Lower leg skin (tissue), 4 donors: ENCODE measurements at regions not wholly inside any gene's neighbourhood (a gene's known extent, or its start where the extent isn't known, plus 50 kb on each side); places are given as distances from the start of the nearest gene placed in this dataset.

ENCODE experiments used
- DNase-seq, 2 donors: peaks; one replicate each; pipeline ENCODE4 v3.0.0-alpha.2; 2019; ENCODE audit warnings: low spot score in 2 of 2
- H3K4me3 ChIP-seq: fragments of 200-600 bp; sonication (generic); 2 replicates; pipeline ENCODE4 v1.5.1; 2017; ENCODE audit warnings: mild to moderate bottlenecking, low read depth; ENCODE audit not compliant: poor library complexity, severe bottlenecking
- POLR2A ChIP-seq, 2 donors: fragments of 450-650 bp; IDR thresholded peaks; one replicate each; pipeline ENCODE4 v1.6.1; 2016 to 2017; ENCODE audit warnings: antibody characterized with exemption in 2 of 2, mild to moderate bottlenecking in 1 of 2, moderate library complexity in 1 of 2
- WGBS, 2 donors: methylation state at CpG; one replicate each; pipeline ENCODE4 v1.1.5; 2018; 5-methylcytosine and 5-hydroxymethylcytosine counted together
- intact Hi-C: fragments of 100-400 bp; cut with DNase I; formaldehyde crosslinking; loops from one replicate; pipeline ENCODE4 v1.15.0; 2023; ENCODE audit warnings: low total_unique reads
- TF ChIP-seq, protein P1 (sequence below), 3 donors: fragments of 450-650 bp; IDR thresholded peaks; one replicate each; pipeline ENCODE4 v1.5.1; 2016; ENCODE audit warnings: antibody characterized with exemption in 3 of 3, mild to moderate bottlenecking in 3 of 3, moderate library complexity in 2 of 3

DNA sequence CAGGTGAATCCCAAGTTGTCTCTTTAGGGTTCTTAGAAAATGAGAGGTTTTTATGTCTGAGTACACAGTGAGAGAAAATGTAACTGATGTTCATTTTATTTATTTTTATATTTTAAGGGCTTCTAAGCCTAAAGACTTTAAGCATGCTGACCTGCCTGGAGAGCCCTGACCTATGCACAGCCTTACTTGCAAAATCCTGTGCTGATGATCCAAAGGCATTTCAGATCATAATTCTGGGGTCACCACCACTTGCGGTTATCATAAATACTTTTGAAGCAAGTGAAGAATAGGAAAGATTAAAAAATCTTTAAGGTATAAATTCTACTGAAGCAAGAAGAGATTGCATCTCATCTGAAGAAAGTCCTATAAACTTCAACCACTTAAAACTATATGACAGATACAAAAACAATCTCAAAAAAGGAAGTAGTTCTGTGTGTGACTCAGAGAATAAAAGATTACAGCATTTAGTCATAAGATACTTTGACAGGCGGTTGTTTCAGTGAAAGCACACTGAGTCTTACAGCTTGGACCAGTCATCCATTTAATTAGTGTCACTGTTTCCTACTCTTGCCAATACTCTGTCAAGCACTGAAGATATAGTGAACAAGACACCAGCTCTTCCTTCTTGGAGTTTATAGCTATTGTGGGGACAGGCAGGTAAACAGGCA, 245.2 kb upstream of the DIPK2B start:
- TF ChIP-seq, protein P1, sequence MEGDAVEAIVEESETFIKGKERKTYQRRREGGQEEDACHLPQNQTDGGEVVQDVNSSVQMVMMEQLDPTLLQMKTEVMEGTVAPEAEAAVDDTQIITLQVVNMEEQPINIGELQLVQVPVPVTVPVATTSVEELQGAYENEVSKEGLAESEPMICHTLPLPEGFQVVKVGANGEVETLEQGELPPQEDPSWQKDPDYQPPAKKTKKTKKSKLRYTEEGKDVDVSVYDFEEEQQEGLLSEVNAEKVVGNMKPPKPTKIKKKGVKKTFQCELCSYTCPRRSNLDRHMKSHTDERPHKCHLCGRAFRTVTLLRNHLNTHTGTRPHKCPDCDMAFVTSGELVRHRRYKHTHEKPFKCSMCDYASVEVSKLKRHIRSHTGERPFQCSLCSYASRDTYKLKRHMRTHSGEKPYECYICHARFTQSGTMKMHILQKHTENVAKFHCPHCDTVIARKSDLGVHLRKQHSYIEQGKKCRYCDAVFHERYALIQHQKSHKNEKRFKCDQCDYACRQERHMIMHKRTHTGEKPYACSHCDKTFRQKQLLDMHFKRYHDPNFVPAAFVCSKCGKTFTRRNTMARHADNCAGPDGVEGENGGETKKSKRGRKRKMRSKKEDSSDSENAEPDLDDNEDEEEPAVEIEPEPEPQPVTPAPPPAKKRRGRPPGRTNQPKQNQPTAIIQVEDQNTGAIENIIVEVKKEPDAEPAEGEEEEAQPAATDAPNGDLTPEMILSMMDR (IDR thresholded peaks at IDR 0.05) = no peak
- TF ChIP-seq POLR2A (IDR thresholded peaks at IDR 0.05) = no peak
- H3K4me3 ChIP-seq = no peak overlapping the region
- WGBS, 2 donors = 47 to 75% methylated on average over 2 of the region's 2 CpGs
- intact Hi-C loops = no loop called here
- no peak for DNase-seq

DNA sequence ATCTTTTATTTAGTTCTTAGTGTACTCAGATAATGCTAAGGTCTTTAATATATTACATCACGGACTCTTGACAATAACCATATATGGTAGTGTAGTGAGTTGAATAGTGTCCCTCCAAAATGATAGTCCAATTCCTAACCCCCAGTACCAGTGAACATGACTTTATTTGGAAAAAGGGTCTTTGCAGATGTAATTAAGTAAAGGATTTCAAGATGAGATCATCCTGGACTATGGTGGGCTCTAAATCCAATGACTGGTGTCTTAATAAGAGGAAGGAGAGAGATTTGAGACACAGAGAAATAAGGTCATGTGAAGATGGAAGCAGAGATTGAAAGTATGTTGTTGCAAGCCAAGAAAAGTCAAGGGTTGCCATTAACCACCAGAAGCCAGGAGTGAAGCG, 236.5 kb upstream of the DIPK2B start:
- intact Hi-C loops = no loop called here
- no peak for TF ChIP-seq POLR2A (IDR thresholded peaks at IDR 0.05)
- TF ChIP-seq, protein P1 (IDR thresholded peaks at IDR 0.05) = no peak
- no peak for DNase-seq
- 74 to 81% methylated on average over 2 of the region's 2 CpGs for WGBS, 2 donors
- H3K4me3 ChIP-seq = no peak overlapping the region

DNA sequence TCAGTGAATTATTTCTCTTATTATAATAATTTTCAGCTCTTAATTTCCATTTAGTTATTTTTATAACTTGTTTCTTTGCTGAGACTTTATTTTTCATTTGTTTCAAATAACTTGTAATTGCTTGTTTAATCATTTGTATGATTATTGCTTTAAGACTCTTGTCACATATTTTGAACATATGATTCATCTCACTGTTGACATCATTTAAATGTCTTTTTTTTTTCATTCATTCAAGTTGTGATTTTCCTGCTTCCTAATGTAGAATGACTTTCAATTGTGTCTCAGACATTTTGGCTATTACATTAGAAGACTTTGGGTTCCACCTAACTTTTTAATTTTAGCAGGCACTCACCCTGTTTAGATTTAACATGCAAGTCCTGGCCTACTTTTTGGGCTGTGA, 234.8 kb upstream of the DIPK2B start:
- intact Hi-C loops = no loop called here
- no peak for TF ChIP-seq POLR2A (IDR thresholded peaks at IDR 0.05)
- TF ChIP-seq, protein P1 (IDR thresholded peaks at IDR 0.05) = no peak

DNA sequence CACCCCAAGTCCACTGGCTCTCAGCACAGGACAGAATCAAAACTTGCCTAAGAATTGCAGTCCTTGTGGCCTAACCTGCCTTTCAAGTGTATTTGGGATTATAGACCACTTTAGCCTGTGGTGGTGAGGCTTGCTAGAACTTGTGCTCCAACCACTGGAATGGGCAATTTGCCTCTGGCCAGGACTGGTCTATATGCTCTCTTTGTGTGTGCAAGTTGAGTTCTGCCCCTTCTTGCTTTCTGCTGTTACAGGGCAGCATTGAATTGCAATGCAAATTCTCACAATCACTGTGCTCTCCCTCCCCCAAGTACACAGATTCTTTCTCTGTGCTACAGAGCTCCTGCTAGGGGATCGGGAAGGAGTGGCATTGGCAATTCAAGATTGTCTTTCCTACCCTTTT, 233.6 kb upstream of the DIPK2B start:
- no peak for DNase-seq
- intact Hi-C loops = no loop called here
- TF ChIP-seq, protein P1 (IDR thresholded peaks at IDR 0.05) = no peak
- TF ChIP-seq POLR2A (IDR thresholded peaks at IDR 0.05) = no peak
- no peak overlapping the region for H3K4me3 ChIP-seq
- 29 to 50% methylated on average over 1 of the region's 1 CpG for WGBS, 2 donors

More for the DNA sequence above, 234.8 kb upstream of the DIPK2B start:
- no peak overlapping the region for H3K4me3 ChIP-seq
- DNase-seq = no peak

DNA sequence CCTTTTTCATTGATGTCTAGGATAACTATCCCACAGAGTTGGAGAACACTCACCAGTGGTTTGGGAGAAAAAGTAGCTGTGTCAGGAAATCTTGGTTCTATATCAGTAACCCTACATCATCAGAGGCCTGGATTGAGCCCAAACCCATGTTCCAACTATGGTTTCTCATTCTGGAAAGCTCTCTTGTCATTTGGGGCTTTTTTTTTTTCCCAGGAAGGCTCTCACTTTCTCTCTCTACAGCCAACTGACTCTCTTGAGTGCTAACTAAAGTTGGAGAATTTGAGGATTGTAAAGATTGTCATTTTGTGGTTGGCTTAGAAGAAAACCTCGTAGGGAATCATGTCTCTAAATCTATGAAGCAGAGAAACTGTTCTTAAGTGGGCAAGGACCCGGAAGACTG, 228.2 kb upstream of the DIPK2B start:
- 66 to 75% methylated on average over 2 of the region's 2 CpGs for WGBS, 2 donors
- intact Hi-C loops = no loop called here
- H3K4me3 ChIP-seq = no peak overlapping the region
- no peak for DNase-seq
- no peak for TF ChIP-seq POLR2A (IDR thresholded peaks at IDR 0.05)
- TF ChIP-seq, protein P1 (IDR thresholded peaks at IDR 0.05) = no peak

DNA sequence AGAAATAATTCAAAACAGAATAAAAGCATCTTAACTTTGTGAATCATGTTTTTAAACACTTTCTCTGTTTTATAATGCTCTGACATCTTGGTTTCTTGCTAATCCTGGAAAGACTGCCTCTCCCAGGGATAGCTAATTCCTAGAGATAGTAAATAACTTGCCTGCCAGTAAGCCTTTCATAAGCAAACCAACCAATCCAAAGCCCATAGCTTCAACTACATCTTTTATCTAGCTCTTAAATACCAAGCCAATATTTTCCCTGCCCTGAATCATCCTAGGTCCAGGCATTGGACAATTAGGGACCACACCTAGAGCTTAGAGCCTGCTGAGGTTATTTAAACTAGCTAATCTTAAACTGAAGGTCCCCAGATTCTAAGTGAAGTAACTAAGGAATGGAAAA, 223.7 kb upstream of the DIPK2B start:
- intact Hi-C loops = no loop called here
- H3K4me3 ChIP-seq = no peak overlapping the region
- TF ChIP-seq POLR2A (IDR thresholded peaks at IDR 0.05) = no peak
- TF ChIP-seq, protein P1 (IDR thresholded peaks at IDR 0.05) = no peak
- DNase-seq = no peak
